OCI-LY1 (cell line): ENCODE measurements at regions not wholly inside any gene's neighbourhood (a gene's known extent, or its start where the extent isn't known, plus 50 kb on each side); places are given as distances from the start of the nearest gene placed in this dataset.

Experiments
- CTCF ChIP-seq: fragments of 200-600 bp; sonication (generic), shearing (Covaris generic); IDR thresholded peaks from 2 replicates; pipeline ENCODE4 v1.5.1; 2017; ENCODE audit warnings: mild to moderate bottlenecking, antibody characterized with exemption, low read length, moderate library complexity, mixed read lengths
- EZH2 ChIP-seq: fragments of 200-600 bp; sonication (generic), shearing (Covaris generic); IDR thresholded peaks from 2 replicates; pipeline ENCODE4 v1.8.0; 2017; ENCODE audit warnings: borderline replicate concordance, mixed run types, mild to moderate bottlenecking, antibody characterized with exemption, low read length, moderate library complexity, mixed read lengths

GRCh38 chr3:30082652-30083051 is 523.7 kb upstream of the TGFBR2 start:
- TF ChIP-seq CTCF (no peak), EZH2 (no peak)
